ENCODE measurements at regions not wholly inside any gene's neighbourhood (a gene's known extent, or its start where the extent isn't known, plus 50 kb on each side); places are given as distances from the start of the nearest gene placed in this dataset.

DNA sequence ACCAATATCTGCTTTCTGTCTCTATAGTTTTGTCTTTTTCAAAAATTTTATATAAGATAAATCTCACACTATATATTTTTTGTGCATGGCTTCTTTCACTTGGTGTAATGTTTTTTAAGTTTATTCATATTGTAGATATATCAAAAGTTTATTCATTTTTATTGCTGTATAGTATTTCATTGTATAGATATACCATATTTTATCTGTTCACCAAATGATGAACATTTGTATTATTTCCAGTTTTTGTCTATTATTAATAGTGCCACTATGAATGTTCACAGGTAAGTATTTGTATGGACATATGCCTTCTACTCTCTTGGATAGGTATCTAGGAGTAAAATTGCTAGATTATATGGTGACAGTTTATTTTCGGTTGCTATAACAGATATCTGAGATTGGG, 289.5 kb upstream of the CITED2 start:
- H3K4me3 ChIP-seq (ENCODE audit: low read depth, low read length) = no peak overlapping the region
- TF ChIP-seq, protein P1, sequence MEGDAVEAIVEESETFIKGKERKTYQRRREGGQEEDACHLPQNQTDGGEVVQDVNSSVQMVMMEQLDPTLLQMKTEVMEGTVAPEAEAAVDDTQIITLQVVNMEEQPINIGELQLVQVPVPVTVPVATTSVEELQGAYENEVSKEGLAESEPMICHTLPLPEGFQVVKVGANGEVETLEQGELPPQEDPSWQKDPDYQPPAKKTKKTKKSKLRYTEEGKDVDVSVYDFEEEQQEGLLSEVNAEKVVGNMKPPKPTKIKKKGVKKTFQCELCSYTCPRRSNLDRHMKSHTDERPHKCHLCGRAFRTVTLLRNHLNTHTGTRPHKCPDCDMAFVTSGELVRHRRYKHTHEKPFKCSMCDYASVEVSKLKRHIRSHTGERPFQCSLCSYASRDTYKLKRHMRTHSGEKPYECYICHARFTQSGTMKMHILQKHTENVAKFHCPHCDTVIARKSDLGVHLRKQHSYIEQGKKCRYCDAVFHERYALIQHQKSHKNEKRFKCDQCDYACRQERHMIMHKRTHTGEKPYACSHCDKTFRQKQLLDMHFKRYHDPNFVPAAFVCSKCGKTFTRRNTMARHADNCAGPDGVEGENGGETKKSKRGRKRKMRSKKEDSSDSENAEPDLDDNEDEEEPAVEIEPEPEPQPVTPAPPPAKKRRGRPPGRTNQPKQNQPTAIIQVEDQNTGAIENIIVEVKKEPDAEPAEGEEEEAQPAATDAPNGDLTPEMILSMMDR (IDR thresholded peaks at IDR 0.05; ENCODE audit: control insufficient read depth, extremely low read depth, insufficient read depth) = no peak
- no peak for DNase-seq (ENCODE audit: low read depth)

DNA sequence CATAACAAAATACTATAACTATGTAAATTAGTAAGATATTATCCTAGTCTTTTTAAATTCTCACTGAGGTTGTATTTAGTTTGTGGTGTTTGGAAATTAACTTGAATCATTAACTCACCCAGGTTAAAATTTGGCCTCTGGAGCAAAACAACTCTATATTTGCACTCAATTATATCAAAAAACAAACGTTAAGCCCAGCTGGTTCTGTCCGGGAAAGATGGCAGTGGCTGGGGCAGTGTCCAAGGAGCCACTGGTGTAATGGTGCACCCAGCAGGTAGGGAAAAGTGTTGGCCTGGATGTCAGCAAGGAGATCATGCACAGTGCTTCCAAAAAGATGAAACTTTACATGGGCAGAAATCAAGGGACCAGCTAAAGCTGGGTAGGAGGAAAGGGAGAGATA, 285.3 kb upstream of the CITED2 start:
- DNase-seq (ENCODE audit: low read depth) = no peak
- TF ChIP-seq, protein P1 (IDR thresholded peaks at IDR 0.05; ENCODE audit: control insufficient read depth, extremely low read depth, insufficient read depth) = no peak
- no peak overlapping the region for H3K4me3 ChIP-seq (ENCODE audit: low read depth, low read length)

DNA sequence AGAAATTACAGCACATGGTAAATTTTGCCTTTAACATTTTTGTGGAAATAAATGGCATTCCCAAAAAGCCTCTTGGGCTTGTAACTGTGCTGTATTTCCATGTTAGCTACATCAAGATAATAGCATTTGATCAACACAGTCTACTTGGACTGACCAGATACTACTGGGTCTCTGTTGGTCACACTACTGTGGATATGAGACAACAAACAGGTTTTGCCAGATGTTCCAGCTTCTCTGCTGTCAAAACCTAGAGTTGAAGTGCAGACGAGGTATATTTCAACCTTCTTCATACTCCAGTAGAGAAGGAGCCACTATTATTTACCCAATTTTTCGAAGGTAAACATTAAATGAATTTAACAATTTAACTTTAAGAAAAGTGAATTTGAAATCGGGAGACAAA, 284.7 kb upstream of the CITED2 start:
- no peak overlapping the region for H3K4me3 ChIP-seq (ENCODE audit: low read depth, low read length)
- TF ChIP-seq, protein P1 (IDR thresholded peaks at IDR 0.05; ENCODE audit: control insufficient read depth, extremely low read depth, insufficient read depth) = no peak
- DNase-seq (ENCODE audit: low read depth) = peak; percentile 13

DNA sequence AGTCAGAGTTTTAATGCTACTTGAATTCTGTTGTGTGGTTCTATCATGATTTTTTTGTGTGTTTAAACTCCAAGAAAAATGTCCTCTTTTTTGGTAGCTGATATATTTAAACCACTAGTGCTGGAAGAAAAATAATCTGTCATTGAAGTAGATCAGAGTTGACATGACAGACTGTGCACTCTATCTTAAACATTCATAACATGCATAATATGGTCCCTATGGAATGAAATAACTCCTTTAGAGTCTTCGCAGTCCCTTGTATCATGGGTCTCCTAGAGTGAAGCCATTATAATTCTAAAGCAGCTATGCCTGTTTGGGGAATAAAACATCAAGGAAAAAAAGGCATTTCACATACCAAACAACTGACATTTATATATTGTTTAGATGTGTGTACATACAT, 282.7 kb upstream of the CITED2 start:
- TF ChIP-seq, protein P1 (IDR thresholded peaks at IDR 0.05; ENCODE audit: control insufficient read depth, extremely low read depth, insufficient read depth) = no peak
- no peak for DNase-seq (ENCODE audit: low read depth)
- no peak overlapping the region for H3K4me3 ChIP-seq (ENCODE audit: low read depth, low read length)

DNA sequence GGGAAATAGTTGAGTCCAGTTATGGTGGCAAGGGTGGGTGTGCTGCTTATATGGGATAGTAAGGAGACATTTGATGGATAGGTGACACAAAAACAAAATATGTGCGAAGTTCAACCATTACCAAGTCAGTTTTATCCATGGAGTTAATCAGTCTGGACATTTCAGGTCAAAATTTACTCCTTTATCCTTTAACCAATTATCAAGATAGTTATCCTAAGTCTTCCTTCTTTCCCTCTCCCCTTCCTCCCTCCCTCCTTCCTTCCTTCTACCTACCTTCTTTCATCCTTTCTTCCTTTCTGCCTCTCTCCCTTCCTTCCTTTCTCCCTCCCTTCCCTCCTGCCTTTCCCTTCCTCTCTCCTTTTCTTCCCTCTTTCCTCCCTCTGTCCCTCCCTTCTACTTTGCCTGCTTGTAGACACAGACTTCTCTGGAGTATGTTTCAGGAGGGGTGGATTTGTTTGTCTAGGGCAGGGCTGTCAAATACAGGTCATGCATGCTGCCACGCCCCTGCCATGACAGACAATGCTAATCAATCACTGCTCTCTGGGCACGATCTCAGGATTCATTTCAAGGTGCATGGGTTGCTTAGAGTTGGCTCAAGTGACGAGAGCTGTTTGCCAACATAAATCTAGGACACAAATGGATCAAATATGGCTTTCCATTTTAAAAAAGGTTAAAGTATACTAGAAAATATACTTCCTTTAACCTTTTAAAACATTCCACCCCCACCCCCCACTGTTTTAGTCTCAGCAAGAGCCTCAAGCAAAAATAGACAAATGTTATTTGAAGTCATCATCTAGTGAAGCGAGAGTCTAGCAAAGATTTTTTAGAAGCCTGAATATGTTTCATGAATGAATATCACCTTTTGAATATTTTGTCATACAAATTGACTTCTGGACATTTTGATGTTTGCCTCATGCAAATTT, 281.6 kb upstream of the CITED2 start:
- DNase-seq (ENCODE audit: low read depth) = peak; percentile 50
- TF ChIP-seq, protein P1 (IDR thresholded peaks at IDR 0.05; ENCODE audit: control insufficient read depth, extremely low read depth, insufficient read depth) = no peak
- H3K4me3 ChIP-seq (ENCODE audit: low read depth, low read length) = no peak overlapping the region

DNA sequence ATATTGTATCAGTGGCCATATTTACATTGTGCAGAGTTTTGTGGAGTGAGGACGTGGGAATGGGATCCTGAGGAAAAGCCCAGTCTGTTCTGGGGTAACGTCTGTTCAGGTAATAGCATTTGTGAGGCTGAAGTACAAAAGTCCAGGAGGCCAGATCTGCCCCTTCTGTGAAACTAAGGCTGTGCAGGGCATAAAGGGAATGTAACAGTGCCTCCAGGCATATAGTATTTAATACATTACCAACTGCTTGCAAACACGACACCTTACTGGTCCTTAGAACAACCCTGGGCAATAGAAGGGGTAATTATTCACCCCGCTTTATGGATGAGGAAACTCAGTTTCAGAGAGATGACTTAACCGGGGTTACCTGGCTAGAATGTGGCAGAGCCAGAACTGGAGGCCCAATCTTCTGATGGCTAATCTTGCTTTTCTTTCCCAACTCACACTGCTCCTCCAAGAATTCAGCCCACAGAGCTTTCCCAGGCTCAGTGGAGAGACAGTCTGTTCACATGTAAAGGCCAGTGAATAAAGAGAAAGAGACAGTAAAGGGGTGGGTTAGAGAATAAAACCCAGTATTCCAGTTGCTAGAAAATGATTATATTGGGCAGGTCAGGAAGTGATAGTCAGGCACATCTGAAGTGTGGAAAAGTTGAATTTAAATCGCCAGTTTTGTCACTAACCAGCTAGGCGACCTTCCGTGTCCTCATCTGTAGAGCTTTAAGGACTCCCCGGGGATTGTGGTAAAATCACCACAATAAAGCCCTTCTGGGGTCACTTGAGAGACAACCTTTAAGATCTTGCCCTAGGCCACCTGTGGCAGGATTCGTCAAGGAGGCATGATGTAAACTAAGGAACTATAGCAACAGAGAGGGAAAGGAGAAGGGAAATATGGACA, 280.7 kb upstream of the CITED2 start:
- H3K4me3 ChIP-seq (ENCODE audit: low read depth, low read length) = no peak overlapping the region
- no peak for DNase-seq (ENCODE audit: low read depth)
- TF ChIP-seq, protein P1 (IDR thresholded peaks at IDR 0.05; ENCODE audit: control insufficient read depth, extremely low read depth, insufficient read depth) = no peak
